Kidney (tissue), 13 donors: ENCODE measurements at regions not wholly inside any gene's neighbourhood (a gene's known extent, or its start where the extent isn't known, plus 50 kb on each side); places are given as distances from the start of the nearest gene placed in this dataset.

Experiments used
- DNase-seq, 5 donors: peaks; one replicate each; pipeline ENCODE4 v3.0.0-alpha.2; 2013 to 2020
- FAIRE-seq: peaks from 2 replicates; lab custom pipeline; 2012; peaks lifted over from hg19 to GRCh38; lab: Jason Lieb, UNC
- H3K27ac ChIP-seq, 2 donors: one replicate each; pipeline ENCODE4 v1.7.0; 2013; ENCODE audit warnings: low read depth in 2 of 2, low read length in 2 of 2, inconsistent platforms in 1 of 2
- H3K27me3 ChIP-seq: one replicate; pipeline ENCODE4 v1.7.1; 2013; ENCODE audit warnings: low read length, inconsistent platforms; ENCODE audit not compliant: control insufficient read depth, insufficient read depth
- H3K36me3 ChIP-seq, 3 donors: one replicate each; pipeline versions ENCODE4 v1.7.0 to v1.7.1; 2013; ENCODE audit warnings: low read length in 3 of 3, control low read depth in 1 of 3, inconsistent platforms in 1 of 3; ENCODE audit not compliant: insufficient read depth in 3 of 3, control insufficient read depth in 2 of 3
- H3K4me1 ChIP-seq, 3 donors: one replicate each; pipeline versions ENCODE4 v1.7.0 to v1.7.1; 2013; ENCODE audit warnings: low read length in 3 of 3, inconsistent platforms in 1 of 3, low read depth in 1 of 3; ENCODE audit not compliant: control insufficient read depth in 2 of 3, insufficient read depth in 2 of 3
- H3K4me3 ChIP-seq, 3 donors: one replicate each; pipeline versions ENCODE4 v1.7.0 to v1.8.1; 2013; ENCODE audit warnings: low read length in 3 of 3, control low read depth in 1 of 3, inconsistent platforms in 1 of 3
- H3K9ac ChIP-seq, 3 donors: one replicate each; pipeline versions ENCODE4 v1.7.0 to v1.7.1; 2013; ENCODE audit warnings: low read length in 3 of 3, control low read depth in 1 of 3, inconsistent platforms in 1 of 3
- H3K9me3 ChIP-seq, 3 donors: one replicate each; pipeline versions ENCODE4 v1.7.0 to v1.7.1; 2013; ENCODE audit warnings: low read length in 3 of 3, control low read depth in 1 of 3, inconsistent platforms in 1 of 3; ENCODE audit not compliant: control insufficient read depth in 2 of 3, insufficient read depth in 1 of 3
- CTCF ChIP-seq: IDR thresholded peaks from 3 replicates; pipeline ENCODE4 v1.5.1; 2012; ENCODE audit warnings: mild to moderate bottlenecking, moderate library complexity, borderline replicate concordance; ENCODE audit not compliant: insufficient read depth; ENCODE audit errors: extremely low read depth
- intact Hi-C: fragments of 100-400 bp; cut with DNase I; formaldehyde crosslinking; loops from one replicate; pipeline ENCODE4 v1.11.1; 2022
- donor health status: control.
- donor health status: control.
- donor health status: control.
- donor health status: control.
- donor health status: control.
- donor health status: DM: yes; HTN: yes; CAD: no.
- donor health status: Normal renal cell carcinoma (clear cell type).

- Histone ChIP-seq H3K4me3 (no peak overlapping the region), H3K27me3 (no peaks in the 10 kb centered on the region), H3K36me3 (no peaks in the 10 kb centered on the region), H3K9ac (no peak overlapping the region), H3K4me1 (no peaks in the 10 kb centered on the region), H3K27ac (no peak overlapping the region), H3K9me3 (no peaks in the 10 kb centered on the region)
- FAIRE-seq (no peak), DNase-seq (peak in 4 of 5 donors; percentile 49 to 94 (median 72))
- no peak for TF ChIP-seq CTCF
- intact Hi-C loops, result no loop called here
Observed at GRCh38 chr6:133595111-133595761, 293.7 kb upstream of the TCF21 start.

GRCh38 chr6:133606852-133607251, 282.1 kb upstream of the TCF21 start:
- FAIRE-seq (no peak), DNase-seq (no peak)
- intact Hi-C loops, result no loop called here
- H3K4me3 ChIP-seq, result no peak overlapping the region
- no peaks in the 10 kb centered on the region for H3K4me1 ChIP-seq
- TF ChIP-seq CTCF, result no peak
- H3K27me3 ChIP-seq, result no peaks in the 10 kb centered on the region
- H3K9me3 ChIP-seq, result no peaks in the 10 kb centered on the region
- no peaks in the 10 kb centered on the region for H3K36me3 ChIP-seq
- H3K27ac ChIP-seq, result no peak overlapping the region
- no peak overlapping the region for H3K9ac ChIP-seq

- intact Hi-C loops, result no loop called here
- Histone ChIP-seq H3K4me1 (no peaks in the 10 kb centered on the region), H3K27me3 (no peaks in the 10 kb centered on the region), H3K9me3 (no peaks in the 10 kb centered on the region), H3K27ac (no peak overlapping the region), H3K36me3 (no peaks in the 10 kb centered on the region), H3K9ac (no peak overlapping the region), H3K4me3 (no peak overlapping the region)
- peak in 1 of 5 donors; percentile 23 for DNase-seq
- no peak for TF ChIP-seq CTCF
- no peak for FAIRE-seq
Observed at GRCh38 chr6:133608620-133609019, 280.3 kb upstream of the TCF21 start.
